Bronchial epithelial cell (primary cell): ENCODE measurements at regions not wholly inside any gene's neighbourhood (a gene's known extent, or its start where the extent isn't known, plus 50 kb on each side); places are given as distances from the start of the nearest gene placed in this dataset.
A peak's percentile ranks its signal among the peaks of the same experiment; 100 is the strongest.

ENCODE experiments used
- DNase-seq: peaks from one replicate; pipeline ENCODE4 v3.0.0-alpha.2; 2010; ENCODE audit warnings: low read depth
- FAIRE-seq: peaks from 2 replicates; lab custom pipeline; 2011; peaks lifted over from hg19 to GRCh38; lab: Jason Lieb, UNC
- H3K27me3 ChIP-seq: 2 replicates; pipeline ENCODE4 v1.5.1; 2011; ENCODE audit warnings: low read length; ENCODE audit not compliant: control insufficient read depth, insufficient read depth
- H3K36me3 ChIP-seq: 2 replicates; pipeline ENCODE4 v1.5.1; 2011; ENCODE audit warnings: low read length; ENCODE audit not compliant: control insufficient read depth, insufficient read depth
- H3K4me3 ChIP-seq: 2 replicates; pipeline ENCODE4 v1.5.1; 2011; ENCODE audit warnings: mild to moderate bottlenecking, low read depth, low read length, control low read depth
- TF ChIP-seq, protein P1 (sequence below): IDR thresholded peaks from 2 replicates; pipeline ENCODE4 v1.5.1; 2011; ENCODE audit warnings: mild to moderate bottlenecking, moderate library complexity, low read length, control low read depth, inconsistent platforms; ENCODE audit not compliant: insufficient read depth, severe bottlenecking

DNA sequence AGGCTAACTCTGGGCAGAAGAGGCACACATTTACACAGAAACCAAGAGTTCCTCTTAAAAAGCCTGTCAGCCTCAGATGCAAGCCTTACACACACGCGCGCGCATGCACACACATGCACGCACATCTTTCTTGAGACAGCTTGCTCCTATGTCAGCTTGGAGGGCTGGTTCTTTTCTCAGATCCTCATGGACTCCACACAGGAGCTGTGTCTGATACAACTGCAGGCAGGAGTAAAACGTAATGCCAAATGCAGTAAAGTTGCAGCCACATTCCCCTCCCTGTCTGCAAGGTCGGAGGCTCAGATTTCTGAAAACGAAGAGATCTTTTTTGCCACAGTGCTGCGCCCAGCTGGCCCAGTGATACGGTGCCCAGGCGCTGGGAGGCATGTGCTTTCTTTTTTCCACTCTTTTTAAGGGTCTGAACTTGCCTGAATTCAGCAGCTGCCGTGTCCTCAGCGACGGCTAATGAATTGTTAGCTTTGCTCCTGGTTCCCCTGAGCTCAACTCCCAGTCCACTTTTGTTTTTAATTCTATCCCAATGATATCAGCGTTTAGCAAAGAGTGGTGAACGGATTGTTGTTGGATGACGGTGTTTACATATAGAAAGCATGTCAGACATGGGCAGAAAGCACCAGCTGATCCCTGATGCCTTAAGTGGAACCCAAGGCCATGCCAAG, 72.9 kb upstream of the FOXN3 start:
- Histone ChIP-seq H3K36me3 (no peaks in the 10 kb centered on the region), H3K27me3 (no peaks in the 10 kb centered on the region), H3K4me3 (no peak overlapping the region)
- no peak for FAIRE-seq
- TF ChIP-seq, protein P1, sequence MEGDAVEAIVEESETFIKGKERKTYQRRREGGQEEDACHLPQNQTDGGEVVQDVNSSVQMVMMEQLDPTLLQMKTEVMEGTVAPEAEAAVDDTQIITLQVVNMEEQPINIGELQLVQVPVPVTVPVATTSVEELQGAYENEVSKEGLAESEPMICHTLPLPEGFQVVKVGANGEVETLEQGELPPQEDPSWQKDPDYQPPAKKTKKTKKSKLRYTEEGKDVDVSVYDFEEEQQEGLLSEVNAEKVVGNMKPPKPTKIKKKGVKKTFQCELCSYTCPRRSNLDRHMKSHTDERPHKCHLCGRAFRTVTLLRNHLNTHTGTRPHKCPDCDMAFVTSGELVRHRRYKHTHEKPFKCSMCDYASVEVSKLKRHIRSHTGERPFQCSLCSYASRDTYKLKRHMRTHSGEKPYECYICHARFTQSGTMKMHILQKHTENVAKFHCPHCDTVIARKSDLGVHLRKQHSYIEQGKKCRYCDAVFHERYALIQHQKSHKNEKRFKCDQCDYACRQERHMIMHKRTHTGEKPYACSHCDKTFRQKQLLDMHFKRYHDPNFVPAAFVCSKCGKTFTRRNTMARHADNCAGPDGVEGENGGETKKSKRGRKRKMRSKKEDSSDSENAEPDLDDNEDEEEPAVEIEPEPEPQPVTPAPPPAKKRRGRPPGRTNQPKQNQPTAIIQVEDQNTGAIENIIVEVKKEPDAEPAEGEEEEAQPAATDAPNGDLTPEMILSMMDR: no peak
- no peak for DNase-seq

- DNase-seq (no peak), FAIRE-seq (no peak)
- TF ChIP-seq, protein P1: no peak
- H3K36me3 ChIP-seq: no peaks in the 10 kb centered on the region
- no peaks in the 10 kb centered on the region for H3K27me3 ChIP-seq
- H3K4me3 ChIP-seq: no peak overlapping the region
Measured at GRCh38 chr14:89486961-89487360, 69.9 kb upstream of the FOXN3 start.

DNA sequence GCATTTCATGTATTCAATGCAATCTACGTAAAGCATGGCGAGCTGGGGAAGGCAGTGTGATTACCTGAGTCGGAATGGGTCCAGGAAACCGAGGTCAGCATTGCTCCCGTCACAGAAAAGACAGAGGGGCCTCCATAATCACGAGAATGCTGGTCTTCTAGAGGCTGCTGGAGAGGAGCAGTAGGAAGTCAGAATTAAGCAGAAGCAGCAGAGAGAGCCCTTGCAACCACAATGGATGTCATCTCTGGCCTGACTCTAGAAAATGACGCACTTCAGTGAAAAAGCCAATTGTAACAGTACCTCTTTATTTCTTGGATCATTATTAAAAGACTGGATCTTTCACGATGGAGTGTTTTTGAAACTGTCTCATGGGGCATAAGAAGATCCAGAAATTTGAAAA, 69.5 kb upstream of the FOXN3 start:
- no peaks in the 10 kb centered on the region for H3K36me3 ChIP-seq
- no peak for FAIRE-seq
- TF ChIP-seq, protein P1: no peak
- no peak overlapping the region for H3K4me3 ChIP-seq
- H3K27me3 ChIP-seq: no peaks in the 10 kb centered on the region
- no peak for DNase-seq

- Histone ChIP-seq H3K4me3 (no peak overlapping the region), H3K27me3 (no peaks in the 10 kb centered on the region), H3K36me3 (no peaks in the 10 kb centered on the region)
- TF ChIP-seq, protein P1: no peak
- FAIRE-seq: no peak
- peak; percentile 68 for DNase-seq
Measured at GRCh38 chr14:89485264-89485663, 68.2 kb upstream of the FOXN3 start.

- TF ChIP-seq, protein P1: no peak
- H3K36me3 ChIP-seq: no peaks in the 10 kb centered on the region
- no peak for DNase-seq
- no peak overlapping the region for H3K4me3 ChIP-seq
- H3K27me3 ChIP-seq: no peaks in the 10 kb centered on the region
- no peak for FAIRE-seq
Measured at GRCh38 chr14:89484051-89484844, 67.2 kb upstream of the FOXN3 start.
